ENCODE measurements at regions not wholly inside any gene's neighbourhood (a gene's known extent, or its start where the extent isn't known, plus 50 kb on each side); places are given as distances from the start of the nearest gene placed in this dataset.

- TF ChIP-seq CTCF (IDR thresholded peaks at IDR 0.05 in 4 of 5, conservative IDR thresholded peaks at IDR 0.05 in 1 of 5) (no peak), POLR2A (IDR thresholded peaks at IDR 0.05) (no peak)
Measured at GRCh38 chr17:15007147-15007553, 258.0 kb downstream of the PMP22 start.

All from gastrocnemius medialis (tissue), 4 donors.